Liver (tissue), 8 donors: ENCODE measurements at regions not wholly inside any gene's neighbourhood (a gene's known extent, or its start where the extent isn't known, plus 50 kb on each side); places are given as distances from the start of the nearest gene placed in this dataset.

Source experiments
- DNase-seq: peaks from one replicate; pipeline ENCODE4 v3.0.0-alpha.2; 2017; ENCODE audit warnings: low spot score
- H3K27ac ChIP-seq, 2 donors: one replicate each; pipeline ENCODE4 v1.7.0; 2013; ENCODE audit warnings: inconsistent platforms in 2 of 2, low read length in 2 of 2, control low read depth in 1 of 2, low read depth in 1 of 2, mild to moderate bottlenecking in 1 of 2
- H3K27me3 ChIP-seq, 4 donors: one replicate each; pipeline versions ENCODE4 v1.6.1 to v1.7.0; 2013; ENCODE audit warnings: low read length in 3 of 4, inconsistent platforms in 1 of 4, mild to moderate bottlenecking in 1 of 4, moderate library complexity in 1 of 4; ENCODE audit not compliant: control insufficient read depth in 4 of 4, insufficient read depth in 4 of 4
- H3K36me3 ChIP-seq, 4 donors: one replicate each; pipeline versions ENCODE4 v1.6.1 to v1.7.0; 2013; ENCODE audit warnings: low read length in 3 of 4, mild to moderate bottlenecking in 3 of 4, low read depth in 1 of 4, moderate library complexity in 1 of 4; ENCODE audit not compliant: control insufficient read depth in 4 of 4, insufficient read depth in 3 of 4
- H3K4me1 ChIP-seq, 4 donors: one replicate each; pipeline versions ENCODE4 v1.6.1 to v1.7.0; 2013; ENCODE audit warnings: low read length in 3 of 4, mild to moderate bottlenecking in 3 of 4, moderate library complexity in 1 of 4; ENCODE audit not compliant: control insufficient read depth in 4 of 4, insufficient read depth in 4 of 4
- H3K4me3 ChIP-seq, 3 donors: one replicate each; pipeline versions ENCODE4 v1.6.1 to v1.7.0; 2013; ENCODE audit warnings: low read length in 3 of 3, control low read depth in 1 of 3, low read depth in 1 of 3, mild to moderate bottlenecking in 1 of 3
- H3K9ac ChIP-seq, 2 donors: one replicate each; pipeline ENCODE4 v1.7.0; 2013; ENCODE audit warnings: low read length in 2 of 2, mild to moderate bottlenecking in 2 of 2, moderate library complexity in 2 of 2, control low read depth in 1 of 2, low read depth in 1 of 2
- H3K9me3 ChIP-seq, 4 donors: one replicate each; pipeline versions ENCODE4 v1.6.1 to v1.7.0; 2013; ENCODE audit warnings: low read length in 3 of 4; ENCODE audit not compliant: control insufficient read depth in 4 of 4
- FOXA1 ChIP-seq: IDR thresholded peaks from 2 replicates; pipeline ENCODE4 v1.6.1; 2016; ENCODE audit warnings: antibody characterized with exemption
- GABPA ChIP-seq, 2 donors: IDR thresholded peaks in 1 of 2; conservative IDR thresholded peaks in 1 of 2; 2 replicates each; pipeline ENCODE4 v1.6.1; 2016; ENCODE audit warnings: antibody characterized with exemption in 2 of 2, mild to moderate bottlenecking in 1 of 2, moderate library complexity in 1 of 2
- HNF4A ChIP-seq, 2 donors: conservative IDR thresholded peaks; 2 replicates each; pipeline ENCODE4 v1.6.1; 2016; ENCODE audit warnings: antibody characterized with exemption in 2 of 2, mild to moderate bottlenecking in 2 of 2
- HNF4G ChIP-seq: IDR thresholded peaks from 2 replicates; pipeline ENCODE4 v1.6.1; 2016; ENCODE audit warnings: antibody characterized with exemption
- RAD21 ChIP-seq, 2 donors: IDR thresholded peaks; 2 replicates each; pipeline ENCODE4 v1.6.1; 2016; ENCODE audit warnings: antibody characterized with exemption in 2 of 2, mild to moderate bottlenecking in 2 of 2
- RXRA ChIP-seq, 2 donors: IDR thresholded peaks; 2 replicates each; pipeline ENCODE4 v1.6.1; 2017 to 2018; ENCODE audit warnings: antibody characterized with exemption in 2 of 2, mild to moderate bottlenecking in 1 of 2
- SP1 ChIP-seq: IDR thresholded peaks from 2 replicates; pipeline ENCODE4 v1.6.1; 2018; ENCODE audit warnings: antibody characterized with exemption, mild to moderate bottlenecking
- YY1 ChIP-seq: IDR thresholded peaks from 2 replicates; pipeline ENCODE4 v1.6.1; 2016; ENCODE audit warnings: antibody characterized with exemption, mild to moderate bottlenecking
- WGBS: extraction: QIAGEN DNeasy Blood & Tissue Kit; methylation state at CpG from one replicate; pipeline ENCODE4 v1.1.7; 2013; 5-methylcytosine and 5-hydroxymethylcytosine counted together
- TF ChIP-seq, protein P1 (sequence below): fragments of 150-350 bp; IDR thresholded peaks from 2 replicates; pipeline ENCODE4 v1.5.1; 2017; ENCODE audit warnings: improper control_type of control experiment, low read depth, low read length; ENCODE audit not compliant: missing input control
- TF ChIP-seq, protein P2 (sequence below): IDR thresholded peaks from 2 replicates; pipeline ENCODE4 v1.6.1; 2016; ENCODE audit warnings: antibody characterized with exemption
- TF ChIP-seq, protein P3 (sequence below): IDR thresholded peaks from 2 replicates; pipeline ENCODE4 v1.6.1; 2016; ENCODE audit warnings: antibody characterized with exemption
- donor health status: healthy.
- donor health status: healthy.
- donor health status: healthy.
- donor health status: healthy.
- donor health status: healthy.

DNA sequence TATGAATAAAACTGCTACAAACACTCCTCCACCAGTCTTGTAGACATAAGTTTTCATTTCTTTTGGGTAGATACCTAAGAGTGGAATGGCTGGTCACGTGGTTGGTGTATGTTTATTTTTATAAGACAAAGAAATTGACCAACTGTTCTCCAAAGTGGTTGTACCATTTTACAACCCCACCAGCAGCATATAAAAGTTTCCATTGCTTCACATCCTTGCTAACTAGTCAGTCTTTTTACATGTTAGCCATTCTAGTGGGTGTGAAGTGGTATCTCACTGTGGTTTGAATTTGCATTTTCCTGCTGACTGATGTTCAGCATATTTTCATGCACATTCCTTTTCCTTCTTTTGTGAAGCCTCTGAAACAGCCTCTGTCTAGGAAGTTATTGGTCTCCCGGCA, 76.2 kb upstream of the ADGRG2 start:
- Histone ChIP-seq H3K27me3 (no peaks in the 10 kb centered on the region), H3K27ac (no peak overlapping the region), H3K4me3 (no peak overlapping the region), H3K9me3 (no peaks in the 10 kb centered on the region), H3K9ac (no peak overlapping the region), H3K36me3 (no peaks in the 10 kb centered on the region), H3K4me1 (no peaks in the 10 kb centered on the region)
- 84% methylated on average over 2 of the region's 2 CpGs for WGBS
- TF ChIP-seq HNF4A (conservative IDR thresholded peaks at IDR 0.05) (no peak), FOXA1 (no peak), YY1 (no peak), RAD21 (IDR thresholded peaks at IDR 0.05) (no peak)
- TF ChIP-seq, protein P1, sequence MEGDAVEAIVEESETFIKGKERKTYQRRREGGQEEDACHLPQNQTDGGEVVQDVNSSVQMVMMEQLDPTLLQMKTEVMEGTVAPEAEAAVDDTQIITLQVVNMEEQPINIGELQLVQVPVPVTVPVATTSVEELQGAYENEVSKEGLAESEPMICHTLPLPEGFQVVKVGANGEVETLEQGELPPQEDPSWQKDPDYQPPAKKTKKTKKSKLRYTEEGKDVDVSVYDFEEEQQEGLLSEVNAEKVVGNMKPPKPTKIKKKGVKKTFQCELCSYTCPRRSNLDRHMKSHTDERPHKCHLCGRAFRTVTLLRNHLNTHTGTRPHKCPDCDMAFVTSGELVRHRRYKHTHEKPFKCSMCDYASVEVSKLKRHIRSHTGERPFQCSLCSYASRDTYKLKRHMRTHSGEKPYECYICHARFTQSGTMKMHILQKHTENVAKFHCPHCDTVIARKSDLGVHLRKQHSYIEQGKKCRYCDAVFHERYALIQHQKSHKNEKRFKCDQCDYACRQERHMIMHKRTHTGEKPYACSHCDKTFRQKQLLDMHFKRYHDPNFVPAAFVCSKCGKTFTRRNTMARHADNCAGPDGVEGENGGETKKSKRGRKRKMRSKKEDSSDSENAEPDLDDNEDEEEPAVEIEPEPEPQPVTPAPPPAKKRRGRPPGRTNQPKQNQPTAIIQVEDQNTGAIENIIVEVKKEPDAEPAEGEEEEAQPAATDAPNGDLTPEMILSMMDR: no peak
- TF ChIP-seq, protein P2, sequence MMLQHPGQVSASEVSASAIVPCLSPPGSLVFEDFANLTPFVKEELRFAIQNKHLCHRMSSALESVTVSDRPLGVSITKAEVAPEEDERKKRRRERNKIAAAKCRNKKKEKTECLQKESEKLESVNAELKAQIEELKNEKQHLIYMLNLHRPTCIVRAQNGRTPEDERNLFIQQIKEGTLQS: no peak
- TF ChIP-seq, protein P3, sequence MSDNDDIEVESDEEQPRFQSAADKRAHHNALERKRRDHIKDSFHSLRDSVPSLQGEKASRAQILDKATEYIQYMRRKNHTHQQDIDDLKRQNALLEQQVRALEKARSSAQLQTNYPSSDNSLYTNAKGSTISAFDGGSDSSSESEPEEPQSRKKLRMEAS: no peak
- no peak for DNase-seq

DNA sequence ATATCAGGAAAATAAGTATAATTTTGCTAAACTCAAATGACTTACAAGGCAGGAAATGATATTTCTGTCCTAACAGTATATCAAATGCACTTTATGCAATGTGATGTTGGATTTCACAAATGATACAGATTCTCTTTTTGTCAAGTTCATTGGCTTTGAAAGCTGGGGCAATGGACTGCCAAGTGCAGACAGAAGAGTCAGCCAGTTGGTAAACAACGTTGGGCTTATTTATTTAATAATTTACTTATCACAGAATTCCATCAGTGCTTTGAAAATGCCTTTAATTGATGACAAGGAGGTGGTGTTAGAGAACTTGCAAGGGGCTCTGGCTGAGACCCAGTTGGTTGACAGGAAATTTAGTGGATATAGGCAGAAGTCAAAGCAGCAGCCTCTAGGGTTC, 79.9 kb upstream of the ADGRG2 start:
- no peak overlapping the region for H3K4me3 ChIP-seq
- no peaks in the 10 kb centered on the region for H3K27me3 ChIP-seq
- H3K9me3 ChIP-seq: no peaks in the 10 kb centered on the region
- TF ChIP-seq, protein P2: no peak
- TF ChIP-seq RAD21 (IDR thresholded peaks at IDR 0.05) (no peak), HNF4G (no peak), YY1 (no peak), HNF4A (conservative IDR thresholded peaks at IDR 0.05) (no peak)
- no peaks in the 10 kb centered on the region for H3K4me1 ChIP-seq
- no peak for DNase-seq
- H3K36me3 ChIP-seq: no peaks in the 10 kb centered on the region
- WGBS: 0% methylated on average over 1 of the region's 1 CpG
- H3K27ac ChIP-seq: no peak overlapping the region
- H3K9ac ChIP-seq: no peak overlapping the region

DNA sequence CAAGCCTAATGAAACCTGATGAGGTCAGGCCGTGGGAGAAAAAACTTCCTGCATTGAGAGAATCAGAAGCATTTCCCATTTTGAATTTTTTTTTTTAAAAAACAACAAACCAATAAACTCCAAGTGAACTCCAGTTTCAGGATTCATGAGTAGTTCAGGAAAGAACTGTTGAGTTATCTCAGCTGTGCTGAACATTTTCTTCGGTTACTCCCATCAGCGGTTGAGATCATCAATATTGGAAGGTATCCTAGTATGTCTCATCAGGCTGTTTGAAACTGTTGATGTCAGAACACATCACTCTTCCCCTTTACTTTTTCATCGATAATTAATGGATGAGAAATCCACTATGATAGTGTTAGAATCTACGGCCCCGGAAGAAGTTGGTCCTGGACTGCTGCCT, 82.4 kb upstream of the ADGRG2 start:
- peaks cover 0 to 2% (median 0%) of the 10 kb centered on the region in 4 donors for H3K27me3 ChIP-seq
- H3K9me3 ChIP-seq: no peaks in the 10 kb centered on the region
- no peak for TF ChIP-seq SP1
- no peak for TF ChIP-seq GABPA (IDR thresholded peaks at IDR 0.05 in 1 of 2, conservative IDR thresholded peaks at IDR 0.05 in 1 of 2)
- no peak for TF ChIP-seq RXRA (IDR thresholded peaks at IDR 0.05)
- H3K27ac ChIP-seq: no peak overlapping the region
- no peaks in the 10 kb centered on the region for H3K36me3 ChIP-seq
- H3K4me1 ChIP-seq: no peaks in the 10 kb centered on the region
- no peak for DNase-seq
- WGBS: 94% methylated on average over 6 of the region's 6 CpGs
- no peak overlapping the region for H3K9ac ChIP-seq
- H3K4me3 ChIP-seq: no peak overlapping the region

DNA sequence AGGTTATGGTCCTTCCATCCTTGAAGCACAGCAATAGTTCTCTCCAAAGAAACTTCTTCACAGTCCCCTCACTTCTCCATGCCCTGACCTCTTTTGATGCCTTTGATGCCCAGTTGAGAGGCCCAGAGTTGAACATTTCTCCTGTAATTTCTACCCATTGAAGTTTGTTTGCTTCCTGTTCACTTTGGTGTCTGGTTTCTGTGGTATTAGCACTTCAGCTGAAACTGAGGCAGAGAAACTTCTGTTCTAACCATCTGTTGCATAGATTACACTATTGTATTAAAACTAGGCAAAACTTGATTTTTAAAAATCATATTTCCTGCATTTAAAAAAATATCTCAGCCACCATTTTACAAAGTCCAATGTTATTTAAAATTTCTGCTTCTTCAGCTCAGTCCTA, 89.8 kb upstream of the ADGRG2 start:
- no peaks in the 10 kb centered on the region for H3K9me3 ChIP-seq
- no peak for TF ChIP-seq HNF4A (conservative IDR thresholded peaks at IDR 0.05)
- H3K36me3 ChIP-seq: no peaks in the 10 kb centered on the region
- DNase-seq: no peak
- peaks cover 0 to 3% (median 0%) of the 10 kb centered on the region in 4 donors for H3K27me3 ChIP-seq
- H3K27ac ChIP-seq: no peak overlapping the region
- no peak overlapping the region for H3K4me3 ChIP-seq
- H3K9ac ChIP-seq: no peak overlapping the region
- H3K4me1 ChIP-seq: no peaks in the 10 kb centered on the region
